Activated CD4-positive, alpha-beta T cell treated with anti-CD3 and anti-CD28 coated beads, Interleukin-2, amount 10 ng/mL, durations not matched to agents 7 days and 5 days (primary cell): ENCODE measurements at regions not wholly inside any gene's neighbourhood (a gene's known extent, or its start where the extent isn't known, plus 50 kb on each side); places are given as distances from the start of the nearest gene placed in this dataset.
A peak's percentile ranks its signal among the peaks of the same experiment; 100 is the strongest.
"Not testable (repeated sequence)": the region's sequence is repeated elsewhere in the genome, so short reads cannot be mapped to it uniquely, and the experiment has no call there.

Source experiments
- CTCF ChIA-PET: fragments of 350-600 bp; sonication (Branson Sonifier 250); formaldehyde crosslinking; loops from one replicate; lab custom pipeline; 2021; ENCODE audit warnings: antibody characterized with exemption; lab: Charles Lee
- POLR2A ChIA-PET: fragments of 350-600 bp; sonication (Branson Sonifier 250); formaldehyde crosslinking; loops from one replicate; lab custom pipeline; 2021; ENCODE audit warnings: antibody characterized with exemption; lab: Charles Lee
- DNase-seq: peaks from one replicate; pipeline ENCODE4 v3.0.0-alpha.2; 2020
- H3K27ac Mint-ChIP-seq: one replicate; pipeline ENCODE4 v1.8.0; 2021; ENCODE audit warnings: mild to moderate bottlenecking, moderate library complexity, mixed read lengths
- H3K27me3 Mint-ChIP-seq: one replicate; pipeline ENCODE4 v1.8.0; 2021; ENCODE audit warnings: mixed read lengths
- H3K36me3 Mint-ChIP-seq: one replicate; pipeline ENCODE4 v1.8.0; 2021; ENCODE audit warnings: low read depth, mixed read lengths
- H3K4me1 Mint-ChIP-seq: one replicate; pipeline ENCODE4 v1.8.0; 2021; ENCODE audit warnings: mixed read lengths
- H3K4me3 Mint-ChIP-seq: one replicate; pipeline ENCODE4 v1.8.0; 2021; ENCODE audit warnings: mild to moderate bottlenecking, moderate library complexity, mixed read lengths
- H3K9me3 Mint-ChIP-seq: one replicate; pipeline ENCODE4 v1.8.0; 2021; ENCODE audit warnings: mixed read lengths

- H3K4me1 Mint-ChIP-seq = no peaks in the 10 kb centered on the region
- no peaks in the 10 kb centered on the region for H3K36me3 Mint-ChIP-seq
- H3K27me3 Mint-ChIP-seq = peaks cover 19% of the 10 kb centered on the region
- ChIA-PET POLR2A (interaction anchor here (0.6 kb wide), 1 partner anchor 715 kb away, joined by 3 read pairs; no protein-coding TSS in a partner anchor), CTCF (no interaction called here)
- no peak for DNase-seq
- H3K9me3 Mint-ChIP-seq = no peaks in the 10 kb centered on the region
- no peak overlapping the region for H3K27ac Mint-ChIP-seq
- H3K4me3 Mint-ChIP-seq = no peak overlapping the region
Observed at GRCh38 chr13:112158961-112159360, 92.0 kb downstream of the SOX1 start.

GRCh38 chr13:112159575-112160547, 92.9 kb downstream of the SOX1 start:
- no peaks in the 10 kb centered on the region for H3K4me1 Mint-ChIP-seq
- peaks cover 19% of the 10 kb centered on the region for H3K27me3 Mint-ChIP-seq
- H3K4me3 Mint-ChIP-seq = no peak overlapping the region
- no peak for DNase-seq
- H3K27ac Mint-ChIP-seq = no peak overlapping the region
- no peaks in the 10 kb centered on the region for H3K36me3 Mint-ChIP-seq
- ChIA-PET POLR2A (interaction anchor here (0.6 kb wide), 1 partner anchor 715 kb away, joined by 3 read pairs; no protein-coding TSS in a partner anchor), CTCF (no interaction called here)
- H3K9me3 Mint-ChIP-seq = no peaks in the 10 kb centered on the region

GRCh38 chr13:112160558-112160957, 93.6 kb downstream of the SOX1 start:
- H3K9me3 Mint-ChIP-seq = no peaks in the 10 kb centered on the region
- no peak for DNase-seq
- no peaks in the 10 kb centered on the region for H3K36me3 Mint-ChIP-seq
- H3K27ac Mint-ChIP-seq = no peak overlapping the region
- no peaks in the 10 kb centered on the region for H3K4me1 Mint-ChIP-seq
- H3K27me3 Mint-ChIP-seq = peaks cover 19% of the 10 kb centered on the region
- ChIA-PET POLR2A (no interaction called here), CTCF (no interaction called here)
- H3K4me3 Mint-ChIP-seq = no peak overlapping the region

GRCh38 chr13:112161521-112162301, 94.8 kb downstream of the SOX1 start:
- no peak for DNase-seq
- POLR2A ChIA-PET = no interaction called here
- Mint-ChIP-seq H3K4me1 (no peaks in the 10 kb centered on the region), H3K36me3 (no peaks in the 10 kb centered on the region), H3K27ac (no peak overlapping the region), H3K9me3 (no peaks in the 10 kb centered on the region), H3K4me3 (no peak overlapping the region), H3K27me3 (peaks cover 19% of the 10 kb centered on the region)
- CTCF ChIA-PET = no interaction called here

- H3K36me3 Mint-ChIP-seq, H3K4me1 Mint-ChIP-seq, CTCF ChIA-PET, DNase-seq, H3K27ac Mint-ChIP-seq, H3K4me3 Mint-ChIP-seq, H3K9me3 Mint-ChIP-seq, POLR2A ChIA-PET: not testable (repeated sequence)
- H3K27me3 Mint-ChIP-seq = peaks cover 17% of the 10 kb centered on the region
Observed at GRCh38 chr13:112163691-112164660, 97.0 kb downstream of the SOX1 start.

GRCh38 chr13:112165712-112166111, 98.8 kb downstream of the SOX1 start:
- POLR2A ChIA-PET = no interaction called here
- Mint-ChIP-seq H3K9me3 (no peaks in the 10 kb centered on the region), H3K4me1 (no peaks in the 10 kb centered on the region), H3K27ac (no peak overlapping the region), H3K27me3 (peaks cover 14% of the 10 kb centered on the region), H3K4me3 (no peak overlapping the region), H3K36me3 (no peaks in the 10 kb centered on the region)
- CTCF ChIA-PET = no interaction called here
- no peak for DNase-seq

GRCh38 chr13:112168761-112169160, 101.8 kb downstream of the SOX1 start:
- Mint-ChIP-seq H3K4me3 (no peak overlapping the region), H3K4me1 (no peaks in the 10 kb centered on the region), H3K9me3 (peaks cover 3% of the 10 kb centered on the region), H3K36me3 (no peaks in the 10 kb centered on the region), H3K27ac (peak overlapping the region; percentile 55), H3K27me3 (no peaks in the 10 kb centered on the region)
- no peak for DNase-seq
- CTCF ChIA-PET = no interaction called here
- POLR2A ChIA-PET = no interaction called here

- no peak overlapping the region for H3K27ac Mint-ChIP-seq
- no peaks in the 10 kb centered on the region for H3K4me1 Mint-ChIP-seq
- no peak for DNase-seq
- H3K27me3 Mint-ChIP-seq = no peaks in the 10 kb centered on the region
- H3K9me3 Mint-ChIP-seq = peaks cover 12% of the 10 kb centered on the region
- H3K36me3 Mint-ChIP-seq = no peaks in the 10 kb centered on the region
- H3K4me3 Mint-ChIP-seq = no peak overlapping the region
- ChIA-PET POLR2A (no interaction called here), CTCF (no interaction called here)
Observed at GRCh38 chr13:112169941-112170822, 103.2 kb downstream of the SOX1 start.

GRCh38 chr13:112170823-112171569, 104.0 kb downstream of the SOX1 start:
- Mint-ChIP-seq H3K9me3 (peaks cover 12% of the 10 kb centered on the region), H3K4me3 (no peak overlapping the region), H3K36me3 (no peaks in the 10 kb centered on the region), H3K27me3 (no peaks in the 10 kb centered on the region), H3K4me1 (no peaks in the 10 kb centered on the region), H3K27ac (no peak overlapping the region)
- no peak for DNase-seq
- POLR2A ChIA-PET = no interaction called here
- CTCF ChIA-PET = no interaction called here

- Mint-ChIP-seq H3K27me3 (no peaks in the 10 kb centered on the region), H3K4me3 (no peak overlapping the region), H3K9me3 (peaks cover 12% of the 10 kb centered on the region), H3K36me3 (no peaks in the 10 kb centered on the region), H3K4me1 (no peaks in the 10 kb centered on the region), H3K27ac (no peak overlapping the region)
- POLR2A ChIA-PET = no interaction called here
- CTCF ChIA-PET = no interaction called here
- no peak for DNase-seq
Observed at GRCh38 chr13:112171570-112171965, 104.6 kb downstream of the SOX1 start.

- H3K4me3 Mint-ChIP-seq = no peak overlapping the region
- POLR2A ChIA-PET = no interaction called here
- no peak overlapping the region for H3K27ac Mint-ChIP-seq
- no peaks in the 10 kb centered on the region for H3K4me1 Mint-ChIP-seq
- CTCF ChIA-PET = no interaction called here
- H3K27me3 Mint-ChIP-seq = no peaks in the 10 kb centered on the region
- no peaks in the 10 kb centered on the region for H3K36me3 Mint-ChIP-seq
- peaks cover 12% of the 10 kb centered on the region for H3K9me3 Mint-ChIP-seq
- no peak for DNase-seq
Observed at GRCh38 chr13:112172017-112172416, 105.1 kb downstream of the SOX1 start.
